DND-41 (cell line): ENCODE measurements at regions not wholly inside any gene's neighbourhood (a gene's known extent, or its start where the extent isn't known, plus 50 kb on each side); places are given as distances from the start of the nearest gene placed in this dataset.

Source experiments
- EZH2 ChIP-seq: IDR thresholded peaks from 3 replicates; pipeline ENCODE4 v1.6.1; 2012; ENCODE audit warnings: borderline replicate concordance, low read depth, mild to moderate bottlenecking, moderate library complexity, low read length, inconsistent platforms; ENCODE audit not compliant: severe bottlenecking
- TF ChIP-seq, protein P1 (sequence below): IDR thresholded peaks from 2 replicates; pipeline ENCODE4 v1.5.1; 2012; ENCODE audit warnings: borderline replicate concordance, low read length, moderate library complexity, mild to moderate bottlenecking; ENCODE audit not compliant: poor library complexity, severe bottlenecking; ENCODE audit errors: extremely low read depth

DNA sequence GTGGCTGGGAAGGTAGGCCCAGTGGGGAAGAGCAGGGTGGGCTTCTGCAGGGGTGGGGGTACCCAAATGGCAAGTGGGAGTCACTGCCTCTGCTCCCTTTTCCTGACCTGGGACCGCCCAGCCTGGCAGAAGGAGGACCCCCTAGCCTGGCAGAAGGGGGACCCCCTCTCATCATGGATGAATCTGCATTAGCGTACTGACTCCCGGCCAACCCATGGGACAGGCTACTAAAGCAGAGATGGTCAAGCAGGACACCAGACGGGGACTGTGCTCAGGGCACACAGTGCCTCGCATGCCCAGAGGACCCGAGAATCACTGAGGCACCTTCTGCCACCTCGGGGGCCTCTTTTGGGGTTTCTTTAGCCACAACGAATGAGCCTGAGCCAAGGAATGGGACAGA lies 577.5 kb downstream of the GLRX3 start:
- TF ChIP-seq, protein P1, sequence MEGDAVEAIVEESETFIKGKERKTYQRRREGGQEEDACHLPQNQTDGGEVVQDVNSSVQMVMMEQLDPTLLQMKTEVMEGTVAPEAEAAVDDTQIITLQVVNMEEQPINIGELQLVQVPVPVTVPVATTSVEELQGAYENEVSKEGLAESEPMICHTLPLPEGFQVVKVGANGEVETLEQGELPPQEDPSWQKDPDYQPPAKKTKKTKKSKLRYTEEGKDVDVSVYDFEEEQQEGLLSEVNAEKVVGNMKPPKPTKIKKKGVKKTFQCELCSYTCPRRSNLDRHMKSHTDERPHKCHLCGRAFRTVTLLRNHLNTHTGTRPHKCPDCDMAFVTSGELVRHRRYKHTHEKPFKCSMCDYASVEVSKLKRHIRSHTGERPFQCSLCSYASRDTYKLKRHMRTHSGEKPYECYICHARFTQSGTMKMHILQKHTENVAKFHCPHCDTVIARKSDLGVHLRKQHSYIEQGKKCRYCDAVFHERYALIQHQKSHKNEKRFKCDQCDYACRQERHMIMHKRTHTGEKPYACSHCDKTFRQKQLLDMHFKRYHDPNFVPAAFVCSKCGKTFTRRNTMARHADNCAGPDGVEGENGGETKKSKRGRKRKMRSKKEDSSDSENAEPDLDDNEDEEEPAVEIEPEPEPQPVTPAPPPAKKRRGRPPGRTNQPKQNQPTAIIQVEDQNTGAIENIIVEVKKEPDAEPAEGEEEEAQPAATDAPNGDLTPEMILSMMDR: no peak
- no peak for TF ChIP-seq EZH2
